ENCODE measurements at regions not wholly inside any gene's neighbourhood (a gene's known extent, or its start where the extent isn't known, plus 50 kb on each side); places are given as distances from the start of the nearest gene placed in this dataset.

GRCh38 chr2:120840795-120841487, 105.3 kb downstream of the GLI2 start:
- TF ChIP-seq SP1 (IDR thresholded peaks at IDR 0.05; ENCODE audit: low read depth, low read length) (no peak), ZNF274 (IDR thresholded peaks at IDR 0.05; ENCODE audit: insufficient read depth, insufficient read length) (no peak), ZNF207 (IDR thresholded peaks at IDR 0.05; ENCODE audit: borderline replicate concordance) (no peak), EZH2 (IDR thresholded peaks at IDR 0.05; ENCODE audit: borderline replicate concordance, control insufficient read depth, low read depth, low read length) (no peak)
- TF ChIP-seq, protein P1, sequence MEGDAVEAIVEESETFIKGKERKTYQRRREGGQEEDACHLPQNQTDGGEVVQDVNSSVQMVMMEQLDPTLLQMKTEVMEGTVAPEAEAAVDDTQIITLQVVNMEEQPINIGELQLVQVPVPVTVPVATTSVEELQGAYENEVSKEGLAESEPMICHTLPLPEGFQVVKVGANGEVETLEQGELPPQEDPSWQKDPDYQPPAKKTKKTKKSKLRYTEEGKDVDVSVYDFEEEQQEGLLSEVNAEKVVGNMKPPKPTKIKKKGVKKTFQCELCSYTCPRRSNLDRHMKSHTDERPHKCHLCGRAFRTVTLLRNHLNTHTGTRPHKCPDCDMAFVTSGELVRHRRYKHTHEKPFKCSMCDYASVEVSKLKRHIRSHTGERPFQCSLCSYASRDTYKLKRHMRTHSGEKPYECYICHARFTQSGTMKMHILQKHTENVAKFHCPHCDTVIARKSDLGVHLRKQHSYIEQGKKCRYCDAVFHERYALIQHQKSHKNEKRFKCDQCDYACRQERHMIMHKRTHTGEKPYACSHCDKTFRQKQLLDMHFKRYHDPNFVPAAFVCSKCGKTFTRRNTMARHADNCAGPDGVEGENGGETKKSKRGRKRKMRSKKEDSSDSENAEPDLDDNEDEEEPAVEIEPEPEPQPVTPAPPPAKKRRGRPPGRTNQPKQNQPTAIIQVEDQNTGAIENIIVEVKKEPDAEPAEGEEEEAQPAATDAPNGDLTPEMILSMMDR (IDR thresholded peaks at IDR 0.05 in 2 of 3, conservative IDR thresholded peaks at IDR 0.05 in 1 of 3; ENCODE audit: control insufficient read depth in 2 of 3, extremely low read depth in 1 of 3, insufficient read depth in 1 of 3, low read depth in 3 of 3, low read length in 3 of 3) = no peak
